PC-3 (cell line): ENCODE measurements at regions not wholly inside any gene's neighbourhood (a gene's known extent, or its start where the extent isn't known, plus 50 kb on each side); places are given as distances from the start of the nearest gene placed in this dataset.

Experiments
- CTCF ChIP-seq: fragments of 300-600 bp; sonication (generic); conservative IDR thresholded peaks from 2 replicates; pipeline ENCODE4 v1.5.1; 2017; ENCODE audit warnings: antibody characterized with exemption, low read depth, mild to moderate bottlenecking, low read length
- EZH2 ChIP-seq: fragments of 300-600 bp; sonication (generic); IDR thresholded peaks from one replicate; pipeline ENCODE4 v1.6.1; 2017; ENCODE audit warnings: antibody characterized with exemption, mild to moderate bottlenecking, low read length; ENCODE audit not compliant: unreplicated experiment
- EZH2phosphoT487 ChIP-seq: fragments of 300-600 bp; sonication (generic); IDR thresholded peaks from 2 replicates; pipeline ENCODE4 v1.6.1; 2018; ENCODE audit warnings: mild to moderate bottlenecking, antibody characterized with exemption, low read length, borderline replicate concordance

- TF ChIP-seq EZH2 (no peak), EZH2phosphoT487 (no peak), CTCF (no peak)
Measured at GRCh38 chr21:23067672-23068071, 2069.5 kb downstream of the NCAM2 start.
